K562 (cell line): ENCODE measurements at regions not wholly inside any gene's neighbourhood (a gene's known extent, or its start where the extent isn't known, plus 50 kb on each side); places are given as distances from the start of the nearest gene placed in this dataset.

Source experiments
- ATAC-seq: fragments of 200-7000 bp; cut with Tn5 transposase; 3 replicates; pipeline ENCODE4 v1.9.1; 2020; ENCODE audit warnings: moderate library complexity
- BruUV-seq: library from RNA; stranded (reverse); fragments of 400-500 nt; replicated peaks from 2 replicates; lab custom pipeline; 2021; lab: Mats Ljungman, UMichigan
- CTCF ChIA-PET: fragments of 300-600 bp; formaldehyde crosslinking; extraction: SDS; loops from one replicate; lab custom pipeline; 2021; ENCODE audit warnings: low intra/inter-chr PET ratio; lab: Yijun Ruan, JAX
- POLR2A ChIA-PET: fragments of 300-600, 350-650 bp; sonication (Branson Sonifier 250); formaldehyde crosslinking; extraction: SDS; loops from one replicate; lab custom pipeline; 2021; ENCODE audit warnings: antibody characterized with exemption, inconsistent platforms; lab: Yijun Ruan, JAX
- DNase-seq, 4 experiments: peaks; one replicate each; pipeline versions ENCODE4 v3.0.0 to v3.0.0-alpha.2; 2011 to 2018; ENCODE audit warnings: low spot score in 3 of 4, mixed read lengths in 3 of 4; ENCODE audit errors: extremely low read depth in 1 of 4
- FAIRE-seq: peaks from 2 replicates; lab custom pipeline; 2011; peaks lifted over from hg19 to GRCh38; lab: Jason Lieb, UNC
- H2AFZ ChIP-seq: 2 replicates; pipeline ENCODE4 v1.6.0; 2011; ENCODE audit warnings: low read depth, low read length, control low read depth, inconsistent platforms
- H3K27ac ChIP-seq: fragments of 200-600 bp; 3 replicates; pipeline ENCODE4 v1.8.0; 2011; ENCODE audit warnings: low read depth, mild to moderate bottlenecking, control low read depth, inconsistent platforms, low read length, moderate library complexity, mixed read lengths; ENCODE audit errors: extremely low read depth
- H3K27me3 ChIP-seq, 2 experiments: fragments of 300-600 bp in 1 of 2; 2 replicates in 1 of 2; 3 replicates in 1 of 2; pipeline versions ENCODE4 v1.6.0 to v1.8.0; 2011; ENCODE audit warnings: inconsistent platforms in 2 of 2, low read length in 2 of 2, mild to moderate bottlenecking in 1 of 2, mixed read lengths in 1 of 2, moderate library complexity in 1 of 2; ENCODE audit not compliant: control insufficient read depth in 2 of 2, insufficient read depth in 2 of 2
- H3K36me3 ChIP-seq: fragments of 300-600 bp; 3 replicates; pipeline ENCODE4 v1.8.0; 2011; ENCODE audit warnings: mild to moderate bottlenecking, low read length, inconsistent platforms; ENCODE audit not compliant: control insufficient read depth, insufficient read depth
- H3K4me1 ChIP-seq, 2 experiments: fragments of 200-600 bp in 1 of 2; replicated peaks in 1 of 2; 2 replicates in 1 of 2; 3 replicates in 1 of 2; pipeline versions ENCODE4 v1.5.1 to v1.8.0; 2011; ENCODE audit warnings: inconsistent platforms in 2 of 2, low read length in 2 of 2, mild to moderate bottlenecking in 1 of 2, mixed read lengths in 1 of 2, moderate library complexity in 1 of 2; ENCODE audit not compliant: control insufficient read depth in 2 of 2, insufficient read depth in 2 of 2
- H3K4me2 ChIP-seq: 2 replicates; pipeline ENCODE4 v1.6.1; 2011; ENCODE audit warnings: low read length, control low read depth, inconsistent platforms, mixed read lengths; ENCODE audit not compliant: insufficient read depth
- H3K4me3 ChIP-seq: fragments of 200-600 bp; sonication (generic), shearing (Covaris generic); 2 replicates; pipeline ENCODE4 v1.5.1; 2016; ENCODE audit warnings: control low read depth, inconsistent platforms
- H3K79me2 ChIP-seq: fragments of 200-600 bp; 3 replicates; pipeline ENCODE4 v1.8.0; 2011; ENCODE audit warnings: low read length, inconsistent platforms; ENCODE audit not compliant: control insufficient read depth, insufficient read depth
- H3K9ac ChIP-seq, 2 experiments: 2 replicates each; pipeline versions ENCODE4 v1.6.0 to v1.6.1; 2011; ENCODE audit warnings: low read depth in 2 of 2, low read length in 2 of 2, control low read depth in 1 of 2, inconsistent platforms in 1 of 2, mild to moderate bottlenecking in 1 of 2, mixed read lengths in 1 of 2; ENCODE audit not compliant: insufficient read depth in 1 of 2
- H3K9me1 ChIP-seq: one replicate; pipeline ENCODE4 v1.6.0; 2011; ENCODE audit warnings: inconsistent platforms, mild to moderate bottlenecking, low read length, moderate library complexity; ENCODE audit not compliant: control insufficient read depth, insufficient read depth
- H3K9me3 ChIP-seq: replicated peaks from 2 replicates; pipeline ENCODE4 v1.5.1; 2011; ENCODE audit warnings: low read depth, low read length, inconsistent platforms; ENCODE audit not compliant: control insufficient read depth, insufficient read depth
- H4K20me1 ChIP-seq: replicated peaks from 2 replicates; pipeline ENCODE4 v1.6.1; 2011; ENCODE audit warnings: low read length, inconsistent platforms, mixed read lengths; ENCODE audit not compliant: control insufficient read depth, insufficient read depth
- CEBPB ChIP-seq: fragments of 450-650 bp; IDR thresholded peaks from 2 replicates; pipeline ENCODE4 v1.6.1; 2016; ENCODE audit warnings: missing genetic modification characterization, missing compliant biosample characterization
- EWSR1 ChIP-seq: fragments of 450-650 bp; IDR thresholded peaks from 2 replicates; pipeline ENCODE4 v1.6.1; 2018; ENCODE audit warnings: borderline replicate concordance, mild to moderate bottlenecking, low read depth, moderate library complexity; ENCODE audit not compliant: partially characterized antibody
- HIVEP1 ChIP-seq: fragments of 250-450 bp; sonication (Bioruptor Pico); IDR thresholded peaks from 2 replicates; pipeline ENCODE4 v1.4.0; 2020; ENCODE audit warnings: mild to moderate bottlenecking
- TSC22D4 ChIP-seq: fragments of 450-650 bp; IDR thresholded peaks from 2 replicates; pipeline ENCODE4 v1.6.1; 2016; ENCODE audit warnings: missing genetic modification characterization, missing biosample characterization, control low read depth
- ZFP30 ChIP-seq: fragments of 250-450 bp; sonication (Bioruptor Pico); IDR thresholded peaks from 2 replicates; pipeline ENCODE4 v1.8.0; 2022; ENCODE audit warnings: moderate library complexity, mild to moderate bottlenecking, inconsistent platforms, borderline replicate concordance
- ZNF146 ChIP-seq: IDR thresholded peaks from one replicate; pipeline ENCODE4 v1.6.1; 2018; ENCODE audit warnings: missing compliant biosample characterization; ENCODE audit not compliant: unreplicated experiment
- WGBS: fragments of 100-300 bp; shearing (Covaris generic); methylation state at CpG from one replicate; pipeline ENCODE4 v1.1.6; 2016; ENCODE audit warnings: low coverage, mixed read lengths; ENCODE audit not compliant: insufficient coverage; ENCODE audit errors: missing lambda C conversion rate; 5-methylcytosine and 5-hydroxymethylcytosine counted together
- in situ Hi-C: fragments of 300-500 bp; cut with MboI; formaldehyde crosslinking; loops from 4 replicates; pipeline ENCODE4 v1.15.0; 2018; ENCODE audit warnings: inconsistent platforms, mixed read lengths
- intact Hi-C: fragments of 100-400 bp; cut with micrococcal nuclease; formaldehyde crosslinking; loops from 2 replicates; pipeline ENCODE4 v1.14.2; 2022
- TF ChIP-seq, protein P1 (sequence below), 2 experiments: fragments of 200-800 bp in 1 of 2; sonication (Bioruptor generic) in 1 of 2; sonication (generic) in 1 of 2; formaldehyde crosslinking in 1 of 2; IDR thresholded peaks in 1 of 2; conservative IDR thresholded peaks in 1 of 2; 2 replicates each; pipeline versions ENCODE4 v1.5.0 to v1.6.1; 2016 to 2020; ENCODE audit warnings: missing compliant biosample characterization in 1 of 2, missing genetic modification characterization in 1 of 2, missing genetic modification reagents in 1 of 2
- TF ChIP-seq, protein P2 (sequence below): fragments of 250-450 bp; sonication (Bioruptor Pico); IDR thresholded peaks from 2 replicates; pipeline ENCODE4 v1.4.0; 2020; ENCODE audit warnings: mild to moderate bottlenecking, moderate library complexity

DNA sequence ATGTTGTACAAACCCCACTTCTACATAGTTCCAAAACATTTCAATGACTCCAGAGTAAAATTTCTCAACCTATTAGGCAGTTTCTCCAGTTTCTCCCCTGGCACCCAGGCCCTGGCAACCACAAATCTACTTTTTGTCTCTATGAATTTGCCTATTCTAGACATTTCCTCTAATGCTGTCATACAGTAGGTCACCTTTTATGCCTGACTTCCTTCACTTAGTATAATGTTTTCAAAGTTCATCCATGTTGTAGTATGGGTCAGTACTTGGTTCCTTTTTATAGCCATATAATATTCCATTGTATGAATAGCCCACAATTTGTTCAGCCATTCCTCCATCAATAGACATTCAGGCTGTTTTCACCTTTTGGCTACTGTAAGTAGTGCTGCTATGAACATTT is 67.0 kb downstream of the SPRING1 start:
- no peaks in the 10 kb centered on the region for H3K9me3 ChIP-seq
- H2AFZ ChIP-seq = no peak overlapping the region
- CTCF ChIA-PET = no interaction called here
- H3K36me3 ChIP-seq = no peaks in the 10 kb centered on the region
- no peaks in the 10 kb centered on the region for H3K9me1 ChIP-seq
- H3K27me3 ChIP-seq = no peaks in the 10 kb centered on the region
- H3K79me2 ChIP-seq = no peaks in the 10 kb centered on the region
- POLR2A ChIA-PET = interaction anchor here (0.6 kb wide), 1 partner anchor 494 kb away, joined by 5 read pairs; no protein-coding TSS in a partner anchor
- no peaks in the 10 kb centered on the region; a peak in 2 of 5 replicates for H3K4me1 ChIP-seq
- BruUV-seq = no TSS peak
- FAIRE-seq (no peak), DNase-seq (no peak), ATAC-seq (no peak)
- intact Hi-C loops = no loop called here
- no peak overlapping the region for H3K4me2 ChIP-seq
- TF ChIP-seq ZNF146 = peak; percentile 18
- TF ChIP-seq TSC22D4 (tag) = no peak
- no peak overlapping the region for H3K27ac ChIP-seq
- H4K20me1 ChIP-seq = no peaks in the 10 kb centered on the region
- in situ Hi-C loops = no loop called here
- H3K9ac ChIP-seq = no peak overlapping the region
- H3K4me3 ChIP-seq = no peak overlapping the region

DNA sequence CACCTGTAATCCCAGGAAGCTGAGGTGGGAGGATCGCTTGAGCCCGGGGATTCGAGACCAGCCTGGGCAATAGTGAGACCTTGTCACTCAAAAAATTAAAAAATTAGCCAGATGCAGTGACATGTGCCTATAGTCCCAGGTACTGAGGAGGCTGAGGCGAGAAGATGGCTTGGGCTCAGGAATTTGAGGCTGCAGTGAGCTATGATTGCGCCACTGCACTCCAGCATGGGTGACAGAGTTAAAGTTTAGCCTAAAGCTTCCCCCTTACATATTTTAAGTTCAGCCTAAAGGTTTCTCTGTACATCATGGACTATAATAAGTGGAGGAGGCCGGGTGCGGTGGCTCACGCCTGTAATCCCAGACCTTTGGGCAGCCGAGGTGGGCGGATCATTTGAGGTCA is 70.1 kb downstream of the SPRING1 start:
- 35% methylated on average over 10 of the region's 10 CpGs for WGBS
- Histone ChIP-seq H3K4me1 (peaks cover 0 to 2% of the 10 kb centered on the region in 2 experiments; a peak in 1 of 5 replicates), H3K27ac (no peak overlapping the region)
- TF ChIP-seq, protein P1, sequence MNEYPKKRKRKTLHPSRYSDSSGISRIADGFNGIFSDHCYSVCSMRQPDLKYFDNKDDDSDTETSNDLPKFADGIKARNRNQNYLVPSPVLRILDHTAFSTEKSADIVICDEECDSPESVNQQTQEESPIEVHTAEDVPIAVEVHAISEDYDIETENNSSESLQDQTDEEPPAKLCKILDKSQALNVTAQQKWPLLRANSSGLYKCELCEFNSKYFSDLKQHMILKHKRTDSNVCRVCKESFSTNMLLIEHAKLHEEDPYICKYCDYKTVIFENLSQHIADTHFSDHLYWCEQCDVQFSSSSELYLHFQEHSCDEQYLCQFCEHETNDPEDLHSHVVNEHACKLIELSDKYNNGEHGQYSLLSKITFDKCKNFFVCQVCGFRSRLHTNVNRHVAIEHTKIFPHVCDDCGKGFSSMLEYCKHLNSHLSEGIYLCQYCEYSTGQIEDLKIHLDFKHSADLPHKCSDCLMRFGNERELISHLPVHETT (CRISPR knock-in tag; conservative IDR thresholded peaks at IDR 0.05 in 1 of 2, IDR thresholded peaks at IDR 0.05 in 1 of 2) = no peak
- TF ChIP-seq CEBPB (tag) (peak; percentile 49), EWSR1 (no peak), HIVEP1 (CRISPR knock-in tag) (no peak), ZFP30 (no peak)
- TF ChIP-seq, protein P2, sequence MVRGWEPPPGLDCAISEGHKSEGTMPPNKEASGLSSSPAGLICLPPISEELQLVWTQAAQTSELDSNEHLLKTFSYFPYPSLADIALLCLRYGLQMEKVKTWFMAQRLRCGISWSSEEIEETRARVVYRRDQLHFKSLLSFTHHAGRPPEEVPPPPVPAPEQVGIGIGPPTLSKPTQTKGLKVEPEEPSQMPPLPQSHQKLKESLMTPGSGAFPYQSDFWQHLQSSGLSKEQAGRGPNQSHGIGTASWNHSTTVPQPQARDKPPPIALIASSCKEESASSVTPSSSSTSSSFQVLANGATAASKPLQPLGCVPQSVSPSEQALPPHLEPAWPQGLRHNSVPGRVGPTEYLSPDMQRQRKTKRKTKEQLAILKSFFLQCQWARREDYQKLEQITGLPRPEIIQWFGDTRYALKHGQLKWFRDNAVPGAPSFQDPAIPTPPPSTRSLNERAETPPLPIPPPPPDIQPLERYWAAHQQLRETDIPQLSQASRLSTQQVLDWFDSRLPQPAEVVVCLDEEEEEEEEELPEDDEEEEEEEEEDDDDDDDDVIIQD (CRISPR knock-in tag) = no peak
- TF ChIP-seq, all 486 proteins: peak for 1
- H3K4me3 ChIP-seq = no peak overlapping the region
- H2AFZ ChIP-seq = no peak overlapping the region
- CTCF ChIA-PET = no interaction called here
- intact Hi-C loops (no loop called here), in situ Hi-C loops (no loop called here)
- no peaks in the 10 kb centered on the region for H3K9me3 ChIP-seq
- no TSS peak for BruUV-seq
- DNase-seq (no peak), ATAC-seq (no peak), FAIRE-seq (no peak)
- H3K27me3 ChIP-seq = peaks cover 5 to 12% of the 10 kb centered on the region in 2 experiments; a peak in 4 of 5 replicates
- H3K79me2 ChIP-seq = no peaks in the 10 kb centered on the region
- no peaks in the 10 kb centered on the region for H3K9me1 ChIP-seq
- no peak overlapping the region for H3K9ac ChIP-seq
- H4K20me1 ChIP-seq = no peaks in the 10 kb centered on the region
- H3K4me2 ChIP-seq = no peak overlapping the region
- POLR2A ChIA-PET = no interaction called here
- H3K36me3 ChIP-seq = no peaks in the 10 kb centered on the region
